IMR-90 (cell line): ENCODE measurements at regions not wholly inside any gene's neighbourhood (a gene's known extent, or its start where the extent isn't known, plus 50 kb on each side); places are given as distances from the start of the nearest gene placed in this dataset.

Experiments used
- ATAC-seq: fragments of 200-7000 bp; cut with Tn5 transposase; 2 replicates; pipeline ENCODE4 v1.9.1; 2020; ENCODE audit warnings: low read depth, mild to moderate bottlenecking, moderate library complexity
- BruUV-seq: library from RNA; stranded (reverse); fragments of 400-500 nt; replicated peaks from 2 replicates; lab custom pipeline; 2021; lab: Mats Ljungman, UMichigan
- CTCF ChIA-PET: fragments of 300-600 bp; formaldehyde crosslinking; extraction: SDS; loops from one replicate; lab custom pipeline; 2021; ENCODE audit warnings: antibody characterized with exemption; lab: Yijun Ruan, JAX
- POLR2A ChIA-PET: fragments of 300-600 bp; sonication (Branson Sonifier 250); formaldehyde crosslinking; loops from one replicate; lab custom pipeline; 2022; ENCODE audit warnings: antibody characterized with exemption; ENCODE audit not compliant: unreplicated experiment; lab: Charles Lee
- DNase-seq: peaks from one replicate; pipeline ENCODE4 v3.0.0; 2013
- H2AFZ ChIP-seq: replicated peaks from 2 replicates; pipeline ENCODE3; 2013; ENCODE audit warnings: low read length, mild to moderate bottlenecking; ENCODE audit not compliant: poor library complexity
- H2AK5ac ChIP-seq: 2 replicates; pipeline ENCODE4 v1.6.1; 2013; ENCODE audit warnings: low read depth, low read length, inconsistent platforms
- H2AK9ac ChIP-seq: replicated peaks from 2 replicates; pipeline ENCODE3; 2013; ENCODE audit warnings: mild to moderate bottlenecking, low read depth, low read length, moderate library complexity; ENCODE audit not compliant: poor library complexity
- H2BK120ac ChIP-seq: 2 replicates; pipeline ENCODE4 v1.6.1; 2013; ENCODE audit warnings: low read depth, low read length, inconsistent platforms
- H2BK15ac ChIP-seq: 3 replicates; pipeline ENCODE4 v1.6.1; 2013; ENCODE audit warnings: low read depth, low read length, inconsistent platforms
- H2BK20ac ChIP-seq: 2 replicates; pipeline ENCODE4 v1.6.1; 2013; ENCODE audit warnings: low read depth, mild to moderate bottlenecking, inconsistent platforms, low read length, moderate library complexity
- H2BK5ac ChIP-seq: 2 replicates; pipeline ENCODE4 v1.6.1; 2013; ENCODE audit warnings: mild to moderate bottlenecking, low read depth, low read length, inconsistent platforms; ENCODE audit not compliant: poor library complexity, severe bottlenecking
- H3K14ac ChIP-seq: replicated peaks from 2 replicates; pipeline ENCODE4 v1.6.1; 2013; ENCODE audit warnings: low read depth, low read length, inconsistent platforms
- H3K18ac ChIP-seq: 2 replicates; pipeline ENCODE4 v1.6.1; 2013; ENCODE audit warnings: low read depth, low read length, control low read depth
- H3K23ac ChIP-seq: 2 replicates; pipeline ENCODE4 v1.6.1; 2013; ENCODE audit warnings: low read depth, low read length, inconsistent platforms
- H3K27ac ChIP-seq: 2 replicates; pipeline ENCODE4 v1.5.1; 2013; ENCODE audit warnings: mild to moderate bottlenecking, control low read depth, low read length; ENCODE audit not compliant: insufficient read depth
- H3K27me3 ChIP-seq: 2 replicates; pipeline ENCODE4 v1.6.1; 2013; ENCODE audit warnings: low read length; ENCODE audit not compliant: control insufficient read depth, insufficient read depth
- H3K36me3 ChIP-seq: 2 replicates; pipeline ENCODE4 v1.6.1; 2013; ENCODE audit warnings: low read length, mixed read lengths; ENCODE audit not compliant: control insufficient read depth, insufficient read depth
- H3K4ac ChIP-seq: 2 replicates; pipeline ENCODE4 v1.6.1; 2013; ENCODE audit warnings: low read depth, low read length, inconsistent platforms
- H3K4me1 ChIP-seq: 2 replicates; pipeline ENCODE4 v1.6.1; 2013; ENCODE audit warnings: low read length, mixed read lengths; ENCODE audit not compliant: control insufficient read depth, insufficient read depth
- H3K4me2 ChIP-seq: 2 replicates; pipeline ENCODE4 v1.6.1; 2013; ENCODE audit warnings: low read depth, mild to moderate bottlenecking, control low read depth, low read length, moderate library complexity
- H3K4me3 ChIP-seq: 2 replicates; pipeline ENCODE4 v1.5.1; 2013; ENCODE audit warnings: low read depth, mild to moderate bottlenecking, control low read depth, low read length, moderate library complexity; ENCODE audit not compliant: insufficient read depth
- H3K56ac ChIP-seq: 2 replicates; pipeline ENCODE4 v1.6.1; 2013; ENCODE audit warnings: low read length, inconsistent platforms; ENCODE audit not compliant: insufficient read depth; ENCODE audit errors: extremely low read depth
- H3K79me1 ChIP-seq, 2 experiments: 2 replicates each; pipeline ENCODE4 v1.6.1; 2013; ENCODE audit warnings: low read length in 2 of 2, inconsistent platforms in 1 of 2, low read depth in 1 of 2
- H3K9ac ChIP-seq: 2 replicates; pipeline ENCODE4 v1.6.1; 2013; ENCODE audit warnings: low read depth, low read length, control low read depth
- H3K9me1 ChIP-seq: 2 replicates; pipeline ENCODE4 v1.6.1; 2013; ENCODE audit warnings: low read length, inconsistent platforms; ENCODE audit not compliant: insufficient read depth
- H3K9me3 ChIP-seq: 2 replicates; pipeline ENCODE4 v1.6.1; 2013; ENCODE audit warnings: low read length; ENCODE audit not compliant: control insufficient read depth, insufficient read depth
- H4K20me1 ChIP-seq: 2 replicates; pipeline ENCODE4 v1.6.1; 2013; ENCODE audit warnings: low read length, inconsistent platforms; ENCODE audit not compliant: insufficient read depth
- H4K5ac ChIP-seq: 2 replicates; pipeline ENCODE4 v1.6.1; 2013; ENCODE audit warnings: mild to moderate bottlenecking, low read depth, low read length, control low read depth
- H4K8ac ChIP-seq, 2 experiments: 2 replicates each; pipeline ENCODE4 v1.6.1; 2013; ENCODE audit warnings: low read depth in 2 of 2, low read length in 2 of 2, control low read depth in 1 of 2, inconsistent platforms in 1 of 2
- H4K91ac ChIP-seq: 2 replicates; pipeline ENCODE4 v1.6.1; 2013; ENCODE audit warnings: low read depth, low read length, inconsistent platforms; ENCODE audit not compliant: insufficient read depth
- CHD1 ChIP-seq: IDR thresholded peaks from 2 replicates; pipeline ENCODE4 v1.6.1; 2012; ENCODE audit warnings: low read depth, low read length, improper control_type of control experiment
- MXI1 ChIP-seq: IDR thresholded peaks from 2 replicates; pipeline ENCODE4 v1.6.1; 2012; ENCODE audit warnings: low read depth, mild to moderate bottlenecking, low read length, moderate library complexity, borderline replicate concordance
- RFX5 ChIP-seq: IDR thresholded peaks from 2 replicates; pipeline ENCODE4 v1.8.0; 2012; ENCODE audit warnings: low read depth, mild to moderate bottlenecking, low read length, moderate library complexity
- dilution Hi-C: fragments of 300-500 bp; cut with HindIII; formaldehyde crosslinking; loops from one replicate; pipeline ENCODE4 v1.14.3; 2018; ENCODE audit warnings: low sequenced_read_pairs; ENCODE audit not compliant: unreplicated experiment
- in situ Hi-C: fragments of 300-500 bp; cut with MboI; formaldehyde crosslinking; loops from 3 replicates; pipeline ENCODE4 v1.14.3; 2019; ENCODE audit warnings: low sequenced_read_pairs, inconsistent platforms, mixed read lengths
- intact Hi-C: fragments of 100-400 bp; cut with micrococcal nuclease; formaldehyde crosslinking; loops from 2 replicates; pipeline ENCODE4 v1.10.0; 2022
- TF ChIP-seq, protein P1 (sequence below): conservative IDR thresholded peaks from 2 replicates; pipeline ENCODE4 v1.5.1; 2012; ENCODE audit warnings: mild to moderate bottlenecking, low read depth, low read length, improper control_type of control experiment

DNA sequence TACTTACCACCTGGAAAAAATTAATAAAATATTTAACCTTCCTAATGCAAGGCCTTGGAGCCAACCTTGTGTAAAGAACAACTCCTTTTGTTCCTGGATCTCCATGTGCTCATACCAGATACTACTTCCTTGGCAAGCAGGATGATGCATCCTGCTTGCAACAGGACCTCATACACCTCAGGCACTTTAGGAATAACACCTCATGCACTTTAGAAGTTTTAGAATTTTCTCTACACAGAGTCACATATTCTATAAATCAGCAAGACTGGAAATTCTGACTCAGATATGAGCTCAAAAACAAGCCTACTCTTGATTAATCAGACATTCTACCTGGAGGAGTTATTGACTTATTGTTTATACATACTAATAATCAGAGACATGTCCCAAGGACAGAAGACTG is 209.6 kb upstream of the CDH10 start:
- in situ Hi-C loops, result no loop called here
- DNase-seq, result no peak
- H3K4ac ChIP-seq, result no peak overlapping the region
- H3K27ac ChIP-seq, result no peak overlapping the region
- H2AK9ac ChIP-seq, result no peak overlapping the region
- H3K9ac ChIP-seq, result no peak overlapping the region
- no peak overlapping the region for H3K23ac ChIP-seq
- intact Hi-C loops, result no loop called here
- ChIA-PET POLR2A (no interaction called here), CTCF (no interaction called here)
- H3K18ac ChIP-seq, result no peak overlapping the region
- H4K8ac ChIP-seq, result no peak overlapping the region
- H2AK5ac ChIP-seq, result no peak overlapping the region
- H3K4me3 ChIP-seq, result no peak overlapping the region
- H3K4me1 ChIP-seq, result no peaks in the 10 kb centered on the region
- TF ChIP-seq, protein P1, sequence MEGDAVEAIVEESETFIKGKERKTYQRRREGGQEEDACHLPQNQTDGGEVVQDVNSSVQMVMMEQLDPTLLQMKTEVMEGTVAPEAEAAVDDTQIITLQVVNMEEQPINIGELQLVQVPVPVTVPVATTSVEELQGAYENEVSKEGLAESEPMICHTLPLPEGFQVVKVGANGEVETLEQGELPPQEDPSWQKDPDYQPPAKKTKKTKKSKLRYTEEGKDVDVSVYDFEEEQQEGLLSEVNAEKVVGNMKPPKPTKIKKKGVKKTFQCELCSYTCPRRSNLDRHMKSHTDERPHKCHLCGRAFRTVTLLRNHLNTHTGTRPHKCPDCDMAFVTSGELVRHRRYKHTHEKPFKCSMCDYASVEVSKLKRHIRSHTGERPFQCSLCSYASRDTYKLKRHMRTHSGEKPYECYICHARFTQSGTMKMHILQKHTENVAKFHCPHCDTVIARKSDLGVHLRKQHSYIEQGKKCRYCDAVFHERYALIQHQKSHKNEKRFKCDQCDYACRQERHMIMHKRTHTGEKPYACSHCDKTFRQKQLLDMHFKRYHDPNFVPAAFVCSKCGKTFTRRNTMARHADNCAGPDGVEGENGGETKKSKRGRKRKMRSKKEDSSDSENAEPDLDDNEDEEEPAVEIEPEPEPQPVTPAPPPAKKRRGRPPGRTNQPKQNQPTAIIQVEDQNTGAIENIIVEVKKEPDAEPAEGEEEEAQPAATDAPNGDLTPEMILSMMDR, result no peak
- TF ChIP-seq CHD1 (no peak), MXI1 (no peak), RFX5 (no peak)
- no peak overlapping the region for H2AFZ ChIP-seq
- H3K56ac ChIP-seq, result no peak overlapping the region
- no peak overlapping the region for H2BK120ac ChIP-seq
- no peaks in the 10 kb centered on the region for H4K20me1 ChIP-seq
- no peaks in the 10 kb centered on the region for H3K79me1 ChIP-seq
- H3K14ac ChIP-seq, result no peak overlapping the region
- no peak overlapping the region for H2BK20ac ChIP-seq
- H4K5ac ChIP-seq, result no peak overlapping the region
- dilution Hi-C loops, result no loop called here
- peaks cover 4% of the 10 kb centered on the region for H3K9me3 ChIP-seq
- H2BK15ac ChIP-seq, result no peak overlapping the region
- H3K27me3 ChIP-seq, result no peaks in the 10 kb centered on the region
- H3K36me3 ChIP-seq, result no peaks in the 10 kb centered on the region
- H3K9me1 ChIP-seq, result no peaks in the 10 kb centered on the region
- no peak overlapping the region for H4K91ac ChIP-seq
- H2BK5ac ChIP-seq, result no peak overlapping the region
- no TSS peak for BruUV-seq
- no peak overlapping the region for H3K4me2 ChIP-seq
- ATAC-seq, result no peak
